Panc1 (cell line): ENCODE measurements at regions not wholly inside any gene's neighbourhood (a gene's known extent, or its start where the extent isn't known, plus 50 kb on each side); places are given as distances from the start of the nearest gene placed in this dataset.

ENCODE experiments used
- ATAC-seq: fragments of 200-7000 bp; cut with Tn5 transposase; 2 replicates; pipeline ENCODE4 v1.9.1; 2020; ENCODE audit warnings: mild to moderate bottlenecking, moderate library complexity
- BruUV-seq: library from RNA; stranded (reverse); fragments of 400-500 nt; replicated peaks from 2 replicates; lab custom pipeline; 2021; lab: Mats Ljungman, UMichigan
- CTCF ChIA-PET: fragments of 300-600 bp; sonication (Branson Sonifier 250); formaldehyde crosslinking; loops from one replicate; lab custom pipeline; 2022; ENCODE audit warnings: antibody characterized with exemption; lab: Charles Lee
- POLR2A ChIA-PET: fragments of 300-600 bp; sonication (Branson Sonifier 250); formaldehyde crosslinking; loops from one replicate; lab custom pipeline; 2022; ENCODE audit warnings: antibody characterized with exemption; lab: Charles Lee
- DNase-seq: peaks from one replicate; pipeline ENCODE4 v3.0.0-alpha.2; 2010; ENCODE audit warnings: low read depth, low spot score
- H3K27ac ChIP-seq: 2 replicates; pipeline ENCODE4 v1.5.1; 2011; ENCODE audit warnings: mild to moderate bottlenecking, low read length, inconsistent platforms
- H3K27me3 ChIP-seq: fragments of 200-500 bp; sonication (Bioruptor generic); 2 replicates; pipeline ENCODE4 v1.6.0; 2014; ENCODE audit warnings: low read length, inconsistent platforms; ENCODE audit not compliant: control insufficient read depth, insufficient read depth
- H3K36me3 ChIP-seq: fragments of 200-500 bp; sonication (Bioruptor generic); 2 replicates; pipeline ENCODE4 v1.5.1; 2014; ENCODE audit warnings: inconsistent platforms, mild to moderate bottlenecking, low read length, moderate library complexity; ENCODE audit not compliant: control insufficient read depth, insufficient read depth
- H3K4me1 ChIP-seq: 2 replicates; pipeline ENCODE4 v1.5.1; 2011; ENCODE audit warnings: inconsistent platforms, mild to moderate bottlenecking, low read length, moderate library complexity; ENCODE audit not compliant: control insufficient read depth, insufficient read depth
- H3K4me3 ChIP-seq, 2 experiments: 2 replicates each; pipeline ENCODE4 v1.5.1; 2011 to 2012; ENCODE audit warnings: low read depth in 2 of 2, low read length in 2 of 2, mild to moderate bottlenecking in 2 of 2, inconsistent platforms in 1 of 2, moderate library complexity in 1 of 2
- H3K9me3 ChIP-seq: fragments of 200-500 bp; sonication (Bioruptor generic); 2 replicates; pipeline ENCODE4 v1.5.1; 2014; ENCODE audit warnings: low read depth, mild to moderate bottlenecking, inconsistent platforms, low read length, moderate library complexity; ENCODE audit not compliant: control insufficient read depth, insufficient read depth
- POLR2AphosphoS5 ChIP-seq: IDR thresholded peaks from 2 replicates; pipeline ENCODE4 v1.6.1; 2012; ENCODE audit warnings: mild to moderate bottlenecking, low read depth, low read length, moderate library complexity
- SIN3A ChIP-seq: IDR thresholded peaks from 2 replicates; pipeline ENCODE4 v1.6.1; 2012; ENCODE audit warnings: low read depth, mild to moderate bottlenecking, low read length, moderate library complexity, borderline replicate concordance; ENCODE audit not compliant: insufficient read depth
- TCF7L2 ChIP-seq: IDR thresholded peaks from 2 replicates; pipeline ENCODE4 v1.6.1; 2011; ENCODE audit warnings: mild to moderate bottlenecking, low read depth, low read length, inconsistent platforms
- in situ Hi-C: cut with HindIII; loops from 2 replicates; pipeline ENCODE4 v1.10.0; 2016; ENCODE audit warnings: low sequenced_read_pairs, low pct_unique_long_range_greater_than_20kb
- intact Hi-C: fragments of 100-400 bp; cut with micrococcal nuclease; formaldehyde crosslinking; loops from one replicate; pipeline ENCODE4 v1.10.0; 2022; ENCODE audit not compliant: unreplicated experiment
- TF ChIP-seq, protein P1 (sequence below), 2 experiments: IDR thresholded peaks; 2 replicates each; pipeline ENCODE4 v1.6.1; 2011 to 2012; ENCODE audit warnings: low read depth in 2 of 2, control low read depth in 1 of 2, low read length in 1 of 2, mild to moderate bottlenecking in 1 of 2, moderate library complexity in 1 of 2; ENCODE audit not compliant: insufficient read depth in 1 of 2
- TF ChIP-seq, protein P2 (sequence below): fragments of 450-650 bp; IDR thresholded peaks from 2 replicates; pipeline ENCODE4 v1.5.1; 2017; ENCODE audit warnings: mild to moderate bottlenecking

DNA sequence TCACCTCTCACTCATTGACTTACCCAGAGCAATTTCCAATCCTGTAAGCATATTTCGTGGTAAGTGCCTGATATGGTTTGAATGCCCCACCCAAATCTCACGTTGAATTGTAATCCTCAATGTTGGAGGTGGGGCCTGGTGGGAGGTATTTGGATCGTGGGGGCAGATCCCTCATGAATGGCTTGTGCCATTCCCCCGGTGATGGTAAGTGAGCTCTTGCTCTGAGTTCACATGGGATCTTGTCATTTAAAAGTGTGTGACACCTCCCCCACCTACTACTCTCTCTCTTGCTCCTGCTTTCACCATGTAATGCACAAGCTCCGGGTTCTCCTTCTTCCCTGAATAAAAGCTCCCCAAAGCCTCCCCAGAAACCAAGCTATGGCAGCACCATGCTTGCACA, 1165.5 kb downstream of the CDH12 start:
- Histone ChIP-seq H3K9me3 (no peaks in the 10 kb centered on the region), H3K36me3 (no peaks in the 10 kb centered on the region), H3K4me3 (no peak overlapping the region), H3K4me1 (no peaks in the 10 kb centered on the region), H3K27me3 (no peaks in the 10 kb centered on the region), H3K27ac (no peak overlapping the region)
- no TSS peak for BruUV-seq
- intact Hi-C loops (no loop called here), in situ Hi-C loops (no loop called here)
- no peak for ATAC-seq
- TF ChIP-seq TCF7L2 (no peak), SIN3A (no peak), POLR2AphosphoS5 (no peak)
- TF ChIP-seq, protein P1, sequence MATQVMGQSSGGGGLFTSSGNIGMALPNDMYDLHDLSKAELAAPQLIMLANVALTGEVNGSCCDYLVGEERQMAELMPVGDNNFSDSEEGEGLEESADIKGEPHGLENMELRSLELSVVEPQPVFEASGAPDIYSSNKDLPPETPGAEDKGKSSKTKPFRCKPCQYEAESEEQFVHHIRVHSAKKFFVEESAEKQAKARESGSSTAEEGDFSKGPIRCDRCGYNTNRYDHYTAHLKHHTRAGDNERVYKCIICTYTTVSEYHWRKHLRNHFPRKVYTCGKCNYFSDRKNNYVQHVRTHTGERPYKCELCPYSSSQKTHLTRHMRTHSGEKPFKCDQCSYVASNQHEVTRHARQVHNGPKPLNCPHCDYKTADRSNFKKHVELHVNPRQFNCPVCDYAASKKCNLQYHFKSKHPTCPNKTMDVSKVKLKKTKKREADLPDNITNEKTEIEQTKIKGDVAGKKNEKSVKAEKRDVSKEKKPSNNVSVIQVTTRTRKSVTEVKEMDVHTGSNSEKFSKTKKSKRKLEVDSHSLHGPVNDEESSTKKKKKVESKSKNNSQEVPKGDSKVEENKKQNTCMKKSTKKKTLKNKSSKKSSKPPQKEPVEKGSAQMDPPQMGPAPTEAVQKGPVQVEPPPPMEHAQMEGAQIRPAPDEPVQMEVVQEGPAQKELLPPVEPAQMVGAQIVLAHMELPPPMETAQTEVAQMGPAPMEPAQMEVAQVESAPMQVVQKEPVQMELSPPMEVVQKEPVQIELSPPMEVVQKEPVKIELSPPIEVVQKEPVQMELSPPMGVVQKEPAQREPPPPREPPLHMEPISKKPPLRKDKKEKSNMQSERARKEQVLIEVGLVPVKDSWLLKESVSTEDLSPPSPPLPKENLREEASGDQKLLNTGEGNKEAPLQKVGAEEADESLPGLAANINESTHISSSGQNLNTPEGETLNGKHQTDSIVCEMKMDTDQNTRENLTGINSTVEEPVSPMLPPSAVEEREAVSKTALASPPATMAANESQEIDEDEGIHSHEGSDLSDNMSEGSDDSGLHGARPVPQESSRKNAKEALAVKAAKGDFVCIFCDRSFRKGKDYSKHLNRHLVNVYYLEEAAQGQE (IDR thresholded peaks at IDR 0.05; ENCODE audit: insufficient read depth in 1 of 2, low read depth in 2 of 2, low read length in 1 of 2) = no peak
- TF ChIP-seq, protein P2, sequence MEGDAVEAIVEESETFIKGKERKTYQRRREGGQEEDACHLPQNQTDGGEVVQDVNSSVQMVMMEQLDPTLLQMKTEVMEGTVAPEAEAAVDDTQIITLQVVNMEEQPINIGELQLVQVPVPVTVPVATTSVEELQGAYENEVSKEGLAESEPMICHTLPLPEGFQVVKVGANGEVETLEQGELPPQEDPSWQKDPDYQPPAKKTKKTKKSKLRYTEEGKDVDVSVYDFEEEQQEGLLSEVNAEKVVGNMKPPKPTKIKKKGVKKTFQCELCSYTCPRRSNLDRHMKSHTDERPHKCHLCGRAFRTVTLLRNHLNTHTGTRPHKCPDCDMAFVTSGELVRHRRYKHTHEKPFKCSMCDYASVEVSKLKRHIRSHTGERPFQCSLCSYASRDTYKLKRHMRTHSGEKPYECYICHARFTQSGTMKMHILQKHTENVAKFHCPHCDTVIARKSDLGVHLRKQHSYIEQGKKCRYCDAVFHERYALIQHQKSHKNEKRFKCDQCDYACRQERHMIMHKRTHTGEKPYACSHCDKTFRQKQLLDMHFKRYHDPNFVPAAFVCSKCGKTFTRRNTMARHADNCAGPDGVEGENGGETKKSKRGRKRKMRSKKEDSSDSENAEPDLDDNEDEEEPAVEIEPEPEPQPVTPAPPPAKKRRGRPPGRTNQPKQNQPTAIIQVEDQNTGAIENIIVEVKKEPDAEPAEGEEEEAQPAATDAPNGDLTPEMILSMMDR = no peak
- CTCF ChIA-PET = no interaction called here
- DNase-seq = no peak
- POLR2A ChIA-PET = no interaction called here

DNA sequence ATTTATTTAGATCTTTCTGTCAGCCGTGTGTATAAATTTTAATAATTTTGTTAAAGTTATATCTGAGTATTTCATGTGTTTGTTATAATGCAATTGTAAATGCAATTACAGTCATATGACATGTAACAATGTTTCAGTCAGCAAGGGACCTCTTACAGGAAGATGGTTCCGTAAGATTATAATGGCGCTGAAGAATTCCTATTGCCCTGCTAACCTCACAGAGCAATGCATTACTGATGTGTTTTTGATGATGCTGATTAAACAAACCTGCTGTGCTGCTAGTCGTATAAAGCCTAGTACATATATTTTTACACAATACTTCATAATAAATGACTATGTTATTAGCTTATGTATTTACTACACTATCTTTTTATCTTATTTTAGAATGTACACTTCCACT, 1166.4 kb downstream of the CDH12 start:
- H3K9me3 ChIP-seq = no peaks in the 10 kb centered on the region
- no peak for ATAC-seq
- no peak for DNase-seq
- no peak for TF ChIP-seq TCF7L2
- TF ChIP-seq, protein P2 = no peak
- TF ChIP-seq SIN3A = no peak
- TF ChIP-seq, protein P1 (IDR thresholded peaks at IDR 0.05; ENCODE audit: insufficient read depth in 1 of 2, low read depth in 2 of 2, low read length in 1 of 2) = no peak
- TF ChIP-seq POLR2AphosphoS5 = no peak
- in situ Hi-C loops = no loop called here
- no peaks in the 10 kb centered on the region for H3K4me1 ChIP-seq
- BruUV-seq = no TSS peak
- CTCF ChIA-PET = no interaction called here
- POLR2A ChIA-PET = no interaction called here
- no peaks in the 10 kb centered on the region for H3K27me3 ChIP-seq
- intact Hi-C loops = no loop called here
- no peak overlapping the region for H3K27ac ChIP-seq
- H3K4me3 ChIP-seq = no peak overlapping the region
- no peaks in the 10 kb centered on the region for H3K36me3 ChIP-seq
